ENCODE measurements at regions not wholly inside any gene's neighbourhood (a gene's known extent, or its start where the extent isn't known, plus 50 kb on each side); places are given as distances from the start of the nearest gene placed in this dataset.
A peak's percentile ranks its signal among the peaks of the same experiment; 100 is the strongest.

DNA sequence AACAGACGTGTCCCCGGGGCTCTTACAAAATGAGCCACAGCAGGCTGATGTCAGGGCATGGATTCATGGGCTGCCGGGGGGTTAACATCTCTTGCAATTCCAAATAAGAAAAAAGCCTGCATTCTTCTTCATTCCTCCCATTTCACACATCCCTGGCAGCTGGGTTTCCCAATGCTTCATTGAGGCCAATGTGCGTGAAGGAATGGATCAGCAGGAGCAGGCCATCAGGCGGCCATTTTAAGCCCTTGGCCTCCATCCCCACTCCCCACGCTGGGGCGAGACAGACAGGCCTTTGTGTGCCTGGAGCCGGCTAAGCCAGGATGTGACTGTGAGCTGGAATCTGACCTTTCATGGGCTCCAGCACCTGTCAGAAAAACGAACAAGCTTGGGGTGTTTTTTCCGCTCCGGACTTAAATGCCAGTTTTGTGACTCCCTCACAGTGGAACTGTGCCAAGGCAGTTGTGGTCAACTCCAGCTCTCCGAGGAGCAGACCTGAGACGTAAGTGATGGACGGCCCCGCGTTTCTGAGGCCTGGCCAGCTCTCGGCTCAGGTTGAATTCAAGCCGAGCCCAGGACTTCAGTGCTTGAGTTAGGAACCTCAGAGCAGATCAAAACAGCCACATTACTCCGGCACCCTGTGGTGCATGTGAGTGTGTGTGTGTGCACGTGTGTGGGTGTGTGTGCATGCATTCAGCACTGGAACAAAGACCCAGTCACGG, 133.1 kb downstream of the TMEM30B start:
- Histone ChIP-seq H2BK20ac (ENCODE audit: low read length) (no peak overlapping the region), H3K36me3 (ENCODE audit: control insufficient read depth in 2 of 4, insufficient read depth in 4 of 4, low read length in 3 of 4) (peaks cover 0 to 3% (median 0%) of the 10 kb centered on the region in 4 experiments; a peak in 1 of 8 replicates), H3K27ac (ENCODE audit: low read depth, low read length) (no peak overlapping the region), H3K23ac (ENCODE audit: insufficient read length) (no peak overlapping the region), H3K9ac (replicated peaks in 1 of 4; ENCODE audit: extremely low read depth in 1 of 4, low read depth in 3 of 4, low read length in 3 of 4) (no peak overlapping the region), H2BK12ac (ENCODE audit: low read depth, low read length) (no peak overlapping the region), H4K5ac (ENCODE audit: insufficient read length, low read depth, low read length) (no peak overlapping the region), H4K20me1 (replicated peaks in 1 of 2; ENCODE audit: control insufficient read depth in 1 of 2, insufficient read depth in 2 of 2, low read length in 2 of 2) (no peaks in the 10 kb centered on the region), H2BK15ac (ENCODE audit: low read length) (no peak overlapping the region), H2BK120ac (replicated peaks; ENCODE audit: low read depth, low read length) (no peak overlapping the region), H3K27me3 (replicated peaks in 1 of 4; ENCODE audit: control insufficient read depth in 3 of 4, extremely low read depth in 1 of 4, insufficient read depth in 3 of 4, low read length in 3 of 4) (no peaks in the 10 kb centered on the region; a peak in 1 of 7 replicates), H3K14ac (ENCODE audit: insufficient read length) (no peak overlapping the region), H2AK5ac (ENCODE audit: low read depth, low read length) (no peak overlapping the region), H2AFZ (ENCODE audit: low read length) (0 out of 2 replicates have a peak overlapping the region, but pooled peaks have one; percentile 18), H3K56ac (replicated peaks; ENCODE audit: insufficient read length, low read depth, low read length) (no peak overlapping the region), H3K9me3 (ENCODE audit: insufficient read depth in 2 of 2, low read depth in 1 of 2, low read length in 1 of 2) (peaks cover 19 to 21% of the 10 kb centered on the region in 2 experiments), H3K4me2 (ENCODE audit: insufficient read depth in 1 of 2, low read depth in 2 of 2, low read length in 2 of 2) (no peak overlapping the region), H4K8ac (ENCODE audit: extremely low read depth, insufficient read depth, low read length) (no peak overlapping the region), H3K4me3 (ENCODE audit: extremely low read depth in 1 of 4, insufficient read depth in 2 of 4, low read depth in 3 of 4, low read length in 4 of 4) (no peak overlapping the region), H3K4ac (replicated peaks; ENCODE audit: insufficient read length, low read depth, low read length) (no peak overlapping the region), H3K18ac (ENCODE audit: extremely low read depth, low read length) (no peak overlapping the region), H3K4me1 (replicated peaks in 1 of 4; ENCODE audit: control insufficient read depth in 3 of 4, insufficient read depth in 4 of 4, low read length in 3 of 4) (peaks cover 0 to 4% (median 1%) of the 10 kb centered on the region in 4 experiments; a peak in 3 of 7 replicates), H4K91ac (replicated peaks; ENCODE audit: insufficient read length, low read length) (no peak overlapping the region), H2BK5ac (ENCODE audit: low read depth, low read length) (no peak overlapping the region), H3K23me2 (ENCODE audit: low read depth, low read length) (no peaks in the 10 kb centered on the region), H3K79me1 (ENCODE audit: low read depth, low read length) (no peaks in the 10 kb centered on the region), H3K79me2 (ENCODE audit: control insufficient read depth in 1 of 2, insufficient read depth in 2 of 2, low read length in 2 of 2) (no peaks in the 10 kb centered on the region)
- ChIA-PET POLR2A (ENCODE audit: partially characterized antibody) (no interaction called here), CTCF (ENCODE audit: partially characterized antibody) (interaction anchor here (1.2 kb wide), 1 partner anchor 25 kb away, joined by 3 read pairs; no protein-coding TSS in a partner anchor)
- no peak for TF ChIP-seq HDAC6 (IDR thresholded peaks at IDR 0.05; ENCODE audit: low read depth, low read length)
- no peak for TF ChIP-seq TEAD4 (IDR thresholded peaks at IDR 0.05; ENCODE audit: low read depth, low read length)
- TF ChIP-seq YY1 (IDR thresholded peaks at IDR 0.05; ENCODE audit: low read depth, low read length) = peak; percentile 48; the same call in 1 of the 2 replicates
- no peak for TF ChIP-seq CHD2 (IDR thresholded peaks at IDR 0.05; ENCODE audit: low read length)
- no peak for TF ChIP-seq RBBP5 (IDR thresholded peaks at IDR 0.05; ENCODE audit: borderline replicate concordance, low read depth, low read length)
- 90% methylated on average over 21 of the region's 21 CpGs; no CpG with 5 or more reads in 1 of the 2 experiments for WGBS, 2 experiments (ENCODE audit: extremely low coverage in 1 of 2, insufficient coverage in 1 of 2, insufficient read length in 1 of 2, insufficient replicate concordance in 2 of 2, low coverage in 1 of 2, low lambda C conversion rate in 2 of 2, missing lambda C conversion rate in 1 of 2)
- DNase-seq (ENCODE audit: low read depth in 1 of 2, low spot score in 2 of 2) (no peak), FAIRE-seq (no peak)
